Retina (tissue), 1 donor: ENCODE measurements at regions not wholly inside any gene's neighbourhood (a gene's known extent, or its start where the extent isn't known, plus 50 kb on each side); places are given as distances from the start of the nearest gene placed in this dataset.

ENCODE experiments used
- DNase-seq: peaks from one replicate; pipeline ENCODE4 v3.0.0-alpha.2; 2016

DNA sequence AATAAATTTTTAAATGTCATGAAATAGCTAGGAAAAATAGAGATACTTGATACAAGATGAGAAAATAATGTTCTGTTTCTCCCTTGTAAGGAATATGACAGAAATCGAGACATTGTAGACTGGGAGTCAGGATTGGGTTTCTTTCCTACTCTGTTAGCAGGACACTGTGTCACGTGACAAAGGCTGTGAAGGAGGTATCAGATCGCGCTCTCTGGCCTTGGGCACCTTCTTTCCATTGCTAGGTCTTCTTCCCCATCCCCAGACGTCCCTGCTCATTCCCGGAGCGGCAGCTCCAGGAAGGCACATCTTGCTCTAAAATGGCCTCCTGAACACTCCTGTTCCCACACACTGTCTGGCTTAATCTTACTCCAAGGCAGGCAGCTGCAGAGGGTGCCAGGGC, 133.4 kb downstream of the TM9SF2 start:
- DNase-seq = no peak

DNA sequence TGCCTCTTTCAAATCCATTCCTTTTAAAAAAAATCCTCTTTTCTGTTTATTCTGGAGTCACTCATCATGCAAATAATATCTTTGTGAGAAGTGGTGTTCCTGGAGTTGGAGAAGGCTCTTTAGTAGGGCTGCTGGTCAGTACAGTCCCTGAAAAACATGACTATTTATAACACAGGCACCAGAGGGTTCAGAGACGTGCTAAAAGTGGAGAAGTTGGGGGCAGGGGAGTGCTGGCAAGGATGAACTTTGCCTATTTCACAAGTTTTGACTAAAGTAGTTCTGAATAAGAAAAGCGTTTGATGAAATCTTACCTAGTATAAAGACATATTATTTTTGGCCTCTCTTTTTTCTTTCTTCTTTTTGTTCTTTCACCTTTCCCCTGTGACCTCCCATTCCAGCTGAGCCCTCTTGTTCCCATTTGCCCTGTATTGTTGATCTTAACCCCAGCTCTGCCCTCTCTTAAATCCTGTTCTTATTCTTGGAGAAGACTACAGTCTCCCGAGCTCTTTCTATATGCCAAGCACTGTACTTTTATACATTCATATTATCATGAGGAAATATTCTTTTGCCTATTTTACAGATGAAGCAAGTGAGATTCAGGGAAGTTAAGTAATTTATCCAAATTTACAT, 129.1 kb downstream of the TM9SF2 start:
- no peak for DNase-seq

DNA sequence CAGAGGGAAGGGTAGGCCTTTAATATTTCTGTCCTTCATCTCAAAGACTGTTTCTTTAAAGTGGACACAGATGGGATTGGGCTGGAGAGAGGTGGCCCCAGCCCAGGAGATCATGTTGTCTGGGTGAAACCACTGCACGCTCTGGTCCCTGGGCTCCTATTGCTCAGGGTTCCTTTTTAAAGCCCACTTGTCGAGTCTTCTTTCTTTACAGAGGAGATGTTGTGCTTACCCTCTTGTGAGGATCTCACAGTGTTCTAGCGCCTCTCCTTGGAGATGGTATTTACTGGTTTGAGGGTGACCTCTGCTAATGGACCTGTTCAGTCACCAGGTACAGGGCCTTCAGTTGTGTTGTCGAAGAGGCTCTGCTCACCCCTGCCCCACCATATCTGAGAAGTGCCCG, 128.4 kb downstream of the TM9SF2 start:
- DNase-seq = no peak

DNA sequence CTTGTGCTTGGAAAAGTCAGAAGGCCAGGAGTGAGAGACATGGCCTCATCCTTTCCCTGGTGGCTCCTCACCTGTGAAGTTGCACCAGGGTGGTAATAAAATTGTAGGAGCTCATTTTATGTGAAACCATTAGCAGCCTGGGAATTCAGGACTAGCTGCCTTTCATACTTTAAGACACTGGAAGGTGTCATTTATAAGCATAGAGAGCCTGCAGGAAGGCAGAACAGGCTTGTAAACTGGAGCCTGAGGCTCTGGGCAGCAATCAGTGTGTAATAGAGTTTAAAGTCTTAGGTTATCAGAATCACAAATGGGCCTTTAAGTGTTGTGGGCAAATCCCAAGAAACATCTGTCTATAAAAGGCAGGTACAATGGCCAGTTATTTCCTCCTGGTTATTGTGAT, 127.2 kb downstream of the TM9SF2 start:
- DNase-seq = no peak

DNA sequence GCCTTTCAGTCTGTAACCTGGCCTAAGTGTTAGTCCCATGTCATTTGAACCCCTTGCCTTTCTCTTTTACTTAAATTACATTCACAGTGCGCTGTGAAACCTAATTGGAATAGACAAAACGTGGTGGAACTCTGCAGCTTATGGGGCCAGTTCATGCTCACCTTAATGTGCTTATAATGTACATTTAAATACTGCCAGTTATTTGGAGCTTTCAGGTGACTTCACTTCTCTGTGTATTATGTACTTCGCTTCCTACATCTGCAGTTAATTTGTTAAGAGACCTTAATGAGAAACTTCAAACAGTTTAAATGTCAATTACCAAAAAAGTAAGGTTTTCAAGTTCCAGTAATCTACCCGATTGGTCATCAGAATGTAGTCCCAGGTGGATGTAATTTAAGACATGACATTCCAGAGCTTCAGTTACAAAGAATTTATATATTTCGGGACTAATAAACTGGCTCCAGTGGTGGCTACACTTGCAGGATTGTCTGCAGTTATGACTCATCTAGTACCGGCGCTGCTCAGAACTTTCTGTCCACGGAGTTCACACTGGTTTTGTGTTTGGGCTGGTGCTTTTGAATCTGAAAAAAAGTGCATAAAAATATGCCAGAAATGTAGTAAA, 125.3 kb downstream of the TM9SF2 start:
- DNase-seq = no peak

DNA sequence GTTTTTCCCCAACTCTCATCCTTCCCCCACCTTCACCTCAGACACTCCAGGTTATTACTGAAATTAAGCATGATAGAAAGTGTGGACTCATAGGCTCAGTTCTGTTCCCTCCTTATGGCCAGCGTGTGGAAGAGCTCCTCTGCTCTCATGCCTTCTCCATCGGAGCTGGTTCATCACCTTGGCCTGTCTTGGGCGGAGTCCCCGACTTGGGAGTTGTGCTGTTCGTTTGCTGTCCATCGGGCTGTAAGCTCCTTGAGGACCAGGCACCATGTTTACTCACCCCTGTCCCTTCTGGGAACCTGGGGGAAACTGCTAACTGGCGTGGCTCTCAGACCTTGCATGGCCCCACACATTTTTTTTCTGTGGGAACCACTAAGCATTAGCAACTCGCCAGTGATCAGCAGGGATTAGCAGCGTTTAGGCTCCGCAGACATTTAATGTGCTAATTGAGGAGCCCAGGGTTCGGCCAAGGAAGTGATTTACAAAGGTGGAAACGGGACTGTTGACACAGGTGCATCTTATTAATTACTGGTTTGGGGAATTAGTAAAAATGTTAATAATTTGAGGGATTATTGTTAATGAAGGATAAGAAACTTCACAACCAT, 123.8 kb downstream of the TM9SF2 start:
- no peak for DNase-seq

DNA sequence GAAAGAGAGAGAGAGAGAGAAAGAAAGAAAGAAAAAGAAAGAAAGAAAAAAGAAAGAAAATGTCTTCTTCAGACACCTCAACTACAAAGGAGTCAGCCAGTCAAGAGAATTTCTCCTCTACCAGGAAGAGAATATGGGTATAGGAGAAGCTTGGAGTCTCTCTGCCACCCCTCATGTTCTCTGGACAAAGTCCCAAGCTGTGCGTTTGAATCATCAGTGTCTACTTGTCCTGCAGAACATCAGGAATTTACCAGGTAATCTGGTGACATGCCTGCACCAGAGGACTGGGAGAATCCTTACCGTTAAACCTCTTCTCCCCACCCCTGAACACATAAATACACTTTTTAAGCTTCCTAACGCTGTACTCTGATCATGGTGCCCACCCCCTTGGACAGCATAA, 119.5 kb downstream of the TM9SF2 start:
- DNase-seq = no peak

DNA sequence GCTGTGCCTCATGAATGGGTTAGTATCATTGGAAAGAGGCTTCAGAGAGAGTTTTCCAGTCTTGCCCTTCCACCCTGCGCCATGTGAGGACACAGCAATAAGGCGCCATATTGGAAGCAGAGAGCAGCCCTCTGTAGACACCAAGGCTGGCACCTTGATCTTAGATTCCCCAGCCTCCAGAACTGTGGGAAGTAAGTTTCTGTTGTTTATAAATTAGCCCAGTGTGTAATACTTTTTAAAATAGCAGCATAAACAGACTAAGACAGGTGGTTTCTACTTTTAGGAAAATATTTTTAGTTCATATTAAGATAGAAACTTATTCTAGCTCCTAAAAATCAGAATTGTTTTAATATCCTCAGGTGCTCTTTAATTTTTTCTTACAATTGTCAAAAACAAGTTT, 117.9 kb downstream of the TM9SF2 start:
- no peak for DNase-seq

DNA sequence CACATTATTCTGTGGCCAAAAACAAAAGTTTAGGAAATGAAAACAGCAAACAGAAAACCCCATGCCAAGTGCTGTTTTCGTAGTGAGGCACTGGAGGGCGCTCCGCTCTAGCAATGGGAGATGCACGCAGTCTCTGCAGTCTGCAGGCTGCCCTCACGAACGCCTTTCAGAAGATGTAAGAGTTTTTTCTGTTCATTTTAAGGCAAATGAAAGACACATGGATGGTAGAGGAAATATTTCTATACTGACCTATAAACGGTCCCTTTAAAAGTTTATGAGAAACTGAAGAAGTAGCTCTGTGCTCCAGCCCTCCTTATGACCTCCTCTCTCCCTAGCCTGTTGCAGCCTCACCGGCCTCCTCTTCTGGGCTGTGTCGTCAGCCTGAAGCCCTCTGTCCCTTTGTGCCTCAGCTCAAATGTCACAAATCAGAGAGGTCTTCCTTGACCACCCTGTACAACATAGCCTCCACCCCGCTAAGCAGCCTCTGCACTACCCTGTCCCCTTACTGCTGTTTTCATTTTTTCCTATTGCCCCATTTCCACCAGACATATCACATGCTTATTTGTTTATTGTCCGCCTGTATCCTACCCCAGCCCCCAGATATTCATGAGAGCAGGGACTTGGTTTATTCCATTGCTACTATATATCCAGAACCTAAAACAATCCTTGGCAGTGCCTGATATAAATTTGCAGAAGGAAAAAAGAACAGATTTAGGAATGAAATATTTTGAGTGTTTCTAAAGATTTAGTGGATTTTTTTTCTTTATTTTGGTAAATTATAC, 116.4 kb downstream of the TM9SF2 start:
- DNase-seq = peak; percentile 74

DNA sequence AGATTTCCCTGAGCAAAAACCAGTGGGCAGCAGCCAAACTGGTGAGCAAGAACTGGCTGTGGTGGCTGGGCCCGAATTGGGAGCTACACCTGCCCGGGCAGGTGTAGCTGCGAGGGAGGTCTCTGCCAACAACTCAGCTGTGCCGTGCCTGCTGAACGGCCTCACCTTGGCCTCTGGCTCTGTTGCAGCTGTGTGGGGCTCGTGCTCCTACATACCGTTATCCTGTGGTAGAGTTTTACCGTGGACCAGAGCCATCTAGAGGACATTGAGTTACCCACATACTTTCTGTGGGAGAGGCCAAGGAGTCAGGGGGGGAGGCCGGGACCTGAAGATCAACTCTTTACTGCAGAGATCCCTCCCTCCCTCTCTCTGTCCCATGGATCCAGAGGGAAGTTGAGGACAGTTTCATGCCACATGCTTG, 113.2 kb downstream of the TM9SF2 start:
- DNase-seq = no peak
